Raji (cell line): ENCODE measurements at regions not wholly inside any gene's neighbourhood (a gene's known extent, or its start where the extent isn't known, plus 50 kb on each side); places are given as distances from the start of the nearest gene placed in this dataset.

ENCODE experiments used
- POLR2A ChIP-seq: IDR thresholded peaks from 2 replicates; pipeline ENCODE4 v1.6.1; 2011; ENCODE audit warnings: low read depth, low read length, control low read depth; ENCODE audit not compliant: insufficient read depth

DNA sequence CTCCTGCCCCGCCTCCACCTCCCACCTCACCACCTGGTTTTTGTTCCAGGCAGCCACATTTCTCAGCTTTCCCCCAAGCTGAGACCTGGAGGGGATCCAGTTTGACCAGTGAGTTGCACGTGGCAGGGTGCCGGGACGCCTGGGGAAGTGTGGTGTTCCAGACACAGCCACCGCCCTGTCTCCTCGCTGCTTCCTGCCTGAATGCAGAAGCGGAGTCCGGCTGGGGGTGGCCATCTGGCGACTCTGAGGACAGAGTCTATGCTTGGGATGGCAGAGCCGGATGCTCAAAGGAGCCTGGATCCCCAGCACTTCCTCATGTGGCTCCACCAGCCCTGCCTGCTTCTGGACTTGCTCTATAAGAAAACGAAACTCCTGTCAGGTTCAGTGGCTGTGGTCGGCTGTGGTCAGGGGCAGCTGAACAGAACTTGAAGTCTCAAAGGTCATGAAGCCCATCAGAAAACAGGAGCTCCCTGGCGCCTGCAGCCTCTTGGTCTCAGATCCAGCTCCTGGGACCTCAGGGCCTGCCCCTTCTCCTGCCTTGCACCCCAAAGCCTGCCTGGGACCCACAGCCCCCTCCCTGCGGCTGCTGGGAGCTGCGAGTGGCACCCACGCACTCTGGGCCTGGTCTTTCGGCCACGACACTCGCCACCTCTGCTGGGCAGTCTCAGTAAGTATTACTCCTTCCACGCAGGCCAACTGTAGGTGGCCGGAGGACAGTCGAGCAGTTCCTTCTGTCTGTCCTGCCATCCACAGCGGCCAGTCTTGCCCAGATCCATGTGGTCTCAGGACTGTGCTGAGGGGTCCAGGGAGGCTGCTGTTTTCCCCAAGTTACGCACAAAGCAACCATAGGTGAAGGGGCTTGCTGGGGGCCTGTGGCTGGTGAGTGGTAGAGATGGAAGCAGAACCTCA lies 112.8 kb upstream of the MEF2A start:
- no peak for TF ChIP-seq POLR2A

GRCh38 chr15:99453637-99454030 lies 112.2 kb upstream of the MEF2A start:
- no peak for TF ChIP-seq POLR2A

DNA sequence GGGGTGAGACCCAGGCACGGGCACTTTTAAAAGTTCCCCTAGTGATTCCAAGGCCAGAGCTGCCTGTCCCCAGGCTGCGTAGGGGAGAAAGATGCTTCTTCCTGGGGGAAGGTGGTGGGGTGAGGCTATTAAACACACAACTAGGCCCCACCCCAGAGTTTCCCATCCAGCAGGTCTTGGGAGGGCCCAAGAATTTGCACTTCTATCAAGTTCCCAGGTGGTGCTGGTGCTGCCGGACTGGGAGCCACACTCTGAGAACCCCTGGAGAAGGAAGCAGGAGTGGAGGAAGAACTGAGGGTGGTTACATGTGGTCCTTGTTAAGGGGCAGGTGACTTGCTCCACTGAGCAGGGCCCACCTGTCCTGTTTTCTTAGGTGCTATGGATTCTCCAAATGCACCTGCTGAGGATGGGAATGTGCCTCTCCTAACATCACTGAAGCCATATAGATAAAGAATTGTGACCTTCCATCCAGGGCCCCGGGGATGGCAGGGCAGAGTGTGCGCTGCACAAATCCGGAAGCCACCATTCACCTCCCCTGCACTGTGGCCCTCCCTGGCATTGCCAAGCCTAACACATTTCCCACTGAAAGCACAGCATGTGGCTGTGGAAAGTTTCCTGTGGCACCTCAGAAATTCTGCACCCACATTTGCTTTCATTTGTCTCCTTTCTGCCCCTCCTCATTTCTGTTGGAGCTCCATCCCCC lies 111.5 kb upstream of the MEF2A start:
- no peak for TF ChIP-seq POLR2A

GRCh38 chr15:99454941-99455788 lies 110.6 kb upstream of the MEF2A start:
- no peak for TF ChIP-seq POLR2A

DNA sequence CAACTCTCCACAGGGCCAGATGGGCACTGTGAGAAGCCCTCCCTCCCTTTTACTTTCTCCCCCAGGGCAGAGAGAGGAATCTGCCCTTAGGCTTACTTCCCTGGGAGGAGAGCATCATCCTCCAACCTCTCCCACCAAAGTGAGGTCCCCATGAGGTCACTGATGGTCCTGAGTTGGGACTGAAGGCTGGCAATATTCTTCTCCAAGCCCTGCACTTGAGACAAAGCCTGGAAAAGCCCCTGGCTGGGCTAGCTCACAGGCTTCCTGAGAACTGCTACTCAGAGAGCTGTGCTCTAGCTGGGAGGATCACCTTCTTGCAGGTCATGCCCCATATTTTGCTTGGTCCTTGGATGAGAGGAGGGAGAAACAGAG lies 110.0 kb upstream of the MEF2A start:
- TF ChIP-seq POLR2A = no peak

DNA sequence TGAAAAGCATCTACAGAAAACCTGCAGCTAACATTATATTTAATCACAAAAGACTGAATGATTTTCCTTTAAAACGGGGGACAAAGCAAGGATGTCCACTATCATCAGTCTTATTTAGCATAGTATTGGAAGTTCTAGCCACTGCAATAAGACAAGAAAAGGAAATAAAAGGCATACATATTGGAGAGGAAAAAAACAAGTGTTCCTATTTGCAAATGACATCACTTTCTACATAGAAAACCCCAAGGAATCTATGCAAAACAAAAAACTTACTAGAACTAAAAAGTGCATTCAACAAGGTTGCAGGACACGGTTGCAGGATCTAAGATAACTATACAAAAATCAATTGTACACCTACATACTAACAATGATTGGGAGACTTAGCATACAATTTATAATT lies 101.6 kb upstream of the MEF2A start:
- TF ChIP-seq POLR2A = no peak

DNA sequence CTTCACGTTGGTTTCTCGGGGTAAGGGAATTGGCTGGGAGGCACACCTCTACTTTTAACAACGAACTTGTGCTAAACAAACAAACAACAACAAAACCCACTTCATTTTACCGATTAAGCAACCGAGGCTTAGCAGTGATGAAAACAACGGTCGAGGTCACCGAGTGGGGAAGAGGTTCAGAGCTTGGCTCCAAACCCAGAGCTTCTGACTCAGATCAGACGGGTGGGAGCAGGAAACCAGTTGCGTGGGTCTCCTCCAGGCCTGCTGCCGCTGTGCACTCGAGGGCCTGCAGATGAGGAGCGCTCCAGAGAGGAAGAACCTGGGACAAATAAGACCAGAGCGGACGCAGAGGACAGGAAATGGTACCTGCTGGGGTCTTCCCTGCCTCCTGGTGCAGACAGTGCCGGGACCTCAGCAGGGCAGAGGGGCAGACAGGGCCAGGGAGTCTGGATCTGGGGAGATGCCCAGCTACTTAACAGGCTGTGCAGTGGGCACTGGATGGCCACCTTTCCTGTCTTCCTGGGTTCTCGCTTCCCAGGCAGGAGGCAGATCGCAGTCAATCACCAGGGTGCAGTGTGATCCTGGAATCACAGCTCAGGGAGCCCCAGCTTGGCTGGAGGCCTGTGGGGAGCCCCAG lies 99.0 kb upstream of the MEF2A start:
- no peak for TF ChIP-seq POLR2A

DNA sequence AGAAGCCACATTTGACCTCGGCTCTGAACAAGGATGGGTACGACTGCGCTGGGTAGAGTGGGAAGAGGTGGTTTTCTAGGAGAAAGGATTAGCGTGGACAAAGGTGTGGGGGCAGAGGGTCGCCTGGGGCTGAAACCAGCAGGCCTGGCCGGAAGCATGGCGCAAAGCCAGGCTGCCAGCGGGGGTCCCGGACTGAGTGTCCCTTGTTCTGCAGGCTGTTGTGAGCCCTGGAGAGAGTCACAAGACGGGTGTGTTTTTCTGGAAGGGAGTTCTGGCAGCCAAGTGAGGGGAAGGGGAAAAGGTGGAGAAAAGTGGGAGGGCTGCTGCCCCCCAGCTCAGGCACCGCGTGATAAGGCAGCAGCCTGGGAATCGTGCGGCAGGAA lies 98.5 kb upstream of the MEF2A start:
- no peak for TF ChIP-seq POLR2A

GRCh38 chr15:99467853-99468464 lies 97.8 kb upstream of the MEF2A start:
- TF ChIP-seq POLR2A = no peak

- no peak for TF ChIP-seq POLR2A
These were observed 93.2 kb upstream of the MEF2A start for GRCh38 chr15:99472416-99473145.

GRCh38 chr15:99473981-99474906 lies 91.5 kb upstream of the MEF2A start:
- no peak for TF ChIP-seq POLR2A

- no peak for TF ChIP-seq POLR2A
These were observed 90.7 kb upstream of the MEF2A start for GRCh38 chr15:99474909-99475753.
